Testis (tissue), 2 donors: ENCODE measurements at regions not wholly inside any gene's neighbourhood (a gene's known extent, or its start where the extent isn't known, plus 50 kb on each side); places are given as distances from the start of the nearest gene placed in this dataset.

Source experiments
- DNase-seq: peaks from one replicate; pipeline ENCODE4 v3.0.0-alpha.2; 2019
- H3K27ac ChIP-seq, 2 donors: fragments of 200-600 bp; sonication (generic); one replicate each; pipeline ENCODE4 v1.5.1; 2019
- H3K27me3 ChIP-seq: fragments of 200-600 bp; sonication (generic); one replicate; pipeline ENCODE4 v1.5.1; 2019
- H3K36me3 ChIP-seq: fragments of 200-600 bp; sonication (generic); one replicate; pipeline ENCODE4 v1.5.1; 2017; ENCODE audit warnings: low read depth; ENCODE audit errors: missing control alignments
- H3K4me1 ChIP-seq: fragments of 200-600 bp; sonication (generic); one replicate; pipeline ENCODE4 v1.5.1; 2019
- H3K4me3 ChIP-seq, 2 donors: fragments of 200-600 bp; sonication (generic); one replicate each; pipeline ENCODE4 v1.5.1; 2017 to 2019
- H3K9me3 ChIP-seq: fragments of 200-600 bp; sonication (generic); one replicate; pipeline ENCODE4 v1.5.1; 2017
- CTCF ChIP-seq, 3 experiments: fragments of 450-650 bp in 2 of 3; fragments of 200-600 bp in 1 of 3; sonication (generic) in 1 of 3; IDR thresholded peaks; one replicate each; pipeline ENCODE4 v1.5.1; 2016 to 2019; ENCODE audit warnings: antibody characterized with exemption in 3 of 3, mild to moderate bottlenecking in 2 of 3, moderate library complexity in 1 of 3
- POLR2A ChIP-seq: fragments of 450-650 bp; IDR thresholded peaks from one replicate; pipeline ENCODE4 v1.6.1; 2017; ENCODE audit warnings: antibody characterized with exemption, mild to moderate bottlenecking, moderate library complexity
- WGBS, 2 donors: methylation state at CpG; one replicate each; pipeline ENCODE4 v1.1.5; 2018; 5-methylcytosine and 5-hydroxymethylcytosine counted together
- intact Hi-C: fragments of 100-400 bp; cut with DNase I; formaldehyde crosslinking; loops from one replicate; pipeline ENCODE4 v1.15.1; 2023; ENCODE audit warnings: low total_unique reads

GRCh38 chr20:52785679-52786078 is 186.5 kb upstream of the TSHZ2 start:
- H3K4me3 ChIP-seq: no peak overlapping the region
- H3K4me1 ChIP-seq: no peaks in the 10 kb centered on the region
- TF ChIP-seq POLR2A (no peak), CTCF (IDR thresholded peaks at IDR 0.05) (no peak)
- no peaks in the 10 kb centered on the region for H3K36me3 ChIP-seq
- no peaks in the 10 kb centered on the region for H3K9me3 ChIP-seq
- WGBS, 2 donors: 69 to 70% methylated on average over 6 of the region's 6 CpGs
- H3K27ac ChIP-seq: no peak overlapping the region
- no peaks in the 10 kb centered on the region for H3K27me3 ChIP-seq
- intact Hi-C loops: no loop called here
- no peak for DNase-seq

DNA sequence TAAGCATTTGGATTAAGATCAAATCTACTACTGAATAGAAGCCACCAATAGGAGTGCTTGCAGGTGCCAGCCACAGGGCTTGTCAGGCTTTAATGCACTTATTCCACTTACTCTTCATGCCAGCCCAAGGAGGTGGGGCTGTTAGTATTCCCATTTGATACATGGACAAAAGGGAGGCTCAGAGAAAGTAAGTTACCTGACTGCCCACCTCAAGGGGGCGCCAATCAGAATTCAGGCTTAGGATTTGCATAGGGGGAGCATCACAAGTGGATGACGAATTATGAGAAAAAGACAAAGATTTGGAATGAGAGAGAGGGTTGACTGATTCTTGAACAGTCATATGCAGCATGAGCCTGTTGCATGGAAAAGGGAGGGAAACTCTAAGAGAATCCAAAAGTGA is 188.4 kb upstream of the TSHZ2 start:
- intact Hi-C loops: no loop called here
- DNase-seq: no peak
- TF ChIP-seq CTCF (IDR thresholded peaks at IDR 0.05) (peak in 1 of 3 experiments; percentile 30), POLR2A (no peak)
- H3K4me3 ChIP-seq: no peak overlapping the region
- no peaks in the 10 kb centered on the region for H3K4me1 ChIP-seq
- H3K9me3 ChIP-seq: no peaks in the 10 kb centered on the region
- H3K27ac ChIP-seq: no peak overlapping the region
- H3K36me3 ChIP-seq: no peaks in the 10 kb centered on the region
- no peaks in the 10 kb centered on the region for H3K27me3 ChIP-seq
- WGBS, 2 donors: 87 to 88% methylated on average over 2 of the region's 2 CpGs

- H3K4me1 ChIP-seq: no peaks in the 10 kb centered on the region
- no peak overlapping the region for H3K4me3 ChIP-seq
- no peaks in the 10 kb centered on the region for H3K9me3 ChIP-seq
- H3K27me3 ChIP-seq: no peaks in the 10 kb centered on the region
- intact Hi-C loops: no loop called here
- H3K27ac ChIP-seq: no peak overlapping the region
- no peaks in the 10 kb centered on the region for H3K36me3 ChIP-seq
- DNase-seq: no peak
- no peak for TF ChIP-seq POLR2A
- TF ChIP-seq CTCF (IDR thresholded peaks at IDR 0.05): no peak
- 63 to 67% methylated on average over 2 of the region's 2 CpGs for WGBS, 2 donors
Observed at GRCh38 chr20:52780462-52780861, 191.7 kb upstream of the TSHZ2 start.

- Histone ChIP-seq H3K27me3 (no peaks in the 10 kb centered on the region), H3K9me3 (no peaks in the 10 kb centered on the region), H3K36me3 (no peaks in the 10 kb centered on the region), H3K4me1 (no peaks in the 10 kb centered on the region), H3K4me3 (no peak overlapping the region), H3K27ac (no peak overlapping the region)
- WGBS, 2 donors: 77 to 82% methylated on average over 3 of the region's 3 CpGs
- TF ChIP-seq CTCF (IDR thresholded peaks at IDR 0.05) (no peak), POLR2A (no peak)
- intact Hi-C loops: no loop called here
- no peak for DNase-seq
Observed at GRCh38 chr20:52779125-52779524, 193.0 kb upstream of the TSHZ2 start.

- Histone ChIP-seq H3K4me1 (no peaks in the 10 kb centered on the region), H3K27me3 (no peaks in the 10 kb centered on the region), H3K9me3 (no peaks in the 10 kb centered on the region), H3K4me3 (no peak overlapping the region), H3K36me3 (no peaks in the 10 kb centered on the region), H3K27ac (no peak overlapping the region)
- intact Hi-C loops: no loop called here
- WGBS, 2 donors: 79 to 94% methylated on average over 4 of the region's 4 CpGs
- no peak for DNase-seq
- TF ChIP-seq POLR2A (no peak), CTCF (IDR thresholded peaks at IDR 0.05) (no peak)
Observed at GRCh38 chr20:52777171-52777570, 195.0 kb upstream of the TSHZ2 start.
